CD4-positive, alpha-beta T cell treated with Interleukin-4 for 4 hours (primary cell): ENCODE measurements at regions not wholly inside any gene's neighbourhood (a gene's known extent, or its start where the extent isn't known, plus 50 kb on each side); places are given as distances from the start of the nearest gene placed in this dataset.

Experiments
- DNase-seq: peaks from one replicate; pipeline ENCODE4 v3.0.0-alpha.2; 2020

DNA sequence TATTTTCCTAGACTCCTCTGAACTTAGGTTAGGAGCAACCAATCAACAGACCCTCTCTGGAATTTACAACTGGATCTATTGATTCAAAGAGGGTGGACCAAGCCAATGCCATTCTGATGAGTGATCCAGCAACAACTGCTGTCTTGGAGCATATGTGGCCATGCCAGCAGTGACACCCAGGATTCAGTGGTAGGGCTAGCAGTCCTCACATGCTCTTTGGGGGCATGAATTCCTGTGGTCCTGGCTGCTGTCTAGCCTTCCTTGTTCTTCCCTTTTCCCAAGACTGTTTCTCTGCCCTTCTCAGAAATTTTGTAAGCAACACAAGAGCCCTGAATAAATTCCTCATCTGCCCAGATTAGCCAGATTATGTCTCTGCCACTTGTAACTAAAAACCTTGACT, 61.5 kb upstream of the GATB start:
- DNase-seq, result no peak

DNA sequence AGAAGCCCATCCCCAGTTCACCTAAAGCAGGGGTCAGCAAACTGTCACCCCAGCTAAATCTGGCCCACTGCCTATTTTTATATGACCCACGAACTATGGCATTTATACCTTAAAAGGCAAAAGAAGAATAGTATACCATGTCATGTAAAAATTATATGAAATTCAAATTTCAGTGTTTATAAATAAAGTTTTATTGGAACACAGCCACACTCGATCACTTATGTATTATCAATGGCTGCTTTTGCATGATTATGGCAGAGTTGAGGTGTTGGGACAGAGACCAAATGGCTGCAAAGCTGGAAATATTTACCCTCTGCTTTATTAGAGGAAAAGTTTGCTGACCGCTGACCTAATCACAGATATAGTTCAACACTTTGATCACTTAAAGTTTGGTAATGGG, 59.2 kb upstream of the GATB start:
- DNase-seq, result no peak

- DNase-seq, result no peak
Observed at GRCh38 chr4:151811403-151811802, 50.6 kb upstream of the GATB start.
